ENCODE measurements at regions not wholly inside any gene's neighbourhood (a gene's known extent, or its start where the extent isn't known, plus 50 kb on each side); places are given as distances from the start of the nearest gene placed in this dataset.

DNA sequence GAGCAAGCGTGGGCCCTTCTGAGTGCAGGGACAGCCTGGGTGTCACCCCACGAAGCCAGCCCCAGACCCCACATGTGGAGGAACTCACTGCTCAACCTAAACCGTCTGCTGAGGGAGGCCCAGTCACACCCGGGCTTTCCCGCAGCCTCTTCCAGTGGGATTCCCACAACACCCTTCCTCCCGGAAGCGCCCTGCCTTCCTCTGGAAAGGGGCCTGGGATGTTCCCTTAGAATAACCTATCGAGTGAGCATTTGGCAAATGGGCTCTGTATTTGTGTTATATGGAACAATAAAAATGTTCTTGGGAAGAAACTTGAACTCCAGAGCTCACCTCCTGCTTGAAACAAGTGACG is 100.0 kb upstream of the DUSP22 start:
- no peak for TF ChIP-seq POLR2AphosphoS5 (IDR thresholded peaks at IDR 0.05; ENCODE audit: low read depth, low read length)
- TF ChIP-seq TAF1 (IDR thresholded peaks at IDR 0.05; ENCODE audit: low read depth, low read length) = no peak
- TF ChIP-seq POLR2A (IDR thresholded peaks at IDR 0.05; ENCODE audit: low read depth, low read length) = no peak
- TF ChIP-seq PAX5 (IDR thresholded peaks at IDR 0.05; ENCODE audit: insufficient read depth, low read length, severe bottlenecking) = no peak
- TF ChIP-seq SPI1 (IDR thresholded peaks at IDR 0.05; ENCODE audit: low read depth, low read length) = no peak

Data from GM12891 (cell line).